GM18868 (cell line): ENCODE measurements at regions not wholly inside any gene's neighbourhood (a gene's known extent, or its start where the extent isn't known, plus 50 kb on each side); places are given as distances from the start of the nearest gene placed in this dataset.

Source experiments
- ATAC-seq: cut with Tn5 transposase; IDR thresholded peaks from one replicate; pipeline ENCODE4 v1.9.1; 2021; ENCODE audit warnings: mild to moderate bottlenecking, moderate library complexity; ENCODE audit not compliant: unreplicated experiment

GRCh38 chr12:3999904-4000303 is 126.7 kb upstream of the PARP11 start:
- no peak for ATAC-seq

GRCh38 chr12:3998968-3999792 is 126.0 kb upstream of the PARP11 start:
- ATAC-seq: no peak

- no peak for ATAC-seq
Observed at GRCh38 chr12:3998397-3998796, 125.2 kb upstream of the PARP11 start.

GRCh38 chr12:3996322-3996721 is 123.1 kb upstream of the PARP11 start:
- ATAC-seq: no peak

GRCh38 chr12:3995306-3995705 is 122.1 kb upstream of the PARP11 start:
- ATAC-seq: no peak

GRCh38 chr12:3994500-3994899 is 121.3 kb upstream of the PARP11 start:
- no peak for ATAC-seq

- ATAC-seq: no peak
Observed at GRCh38 chr12:3992945-3993344, 119.7 kb upstream of the PARP11 start.

GRCh38 chr12:3991798-3992580 is 118.8 kb upstream of the PARP11 start:
- ATAC-seq: no peak

GRCh38 chr12:3990501-3991280 is 117.5 kb upstream of the PARP11 start:
- no peak for ATAC-seq

GRCh38 chr12:3989218-3989550 is 116.0 kb upstream of the PARP11 start:
- ATAC-seq: no peak

GRCh38 chr12:3988519-3989217 is 115.5 kb upstream of the PARP11 start:
- peak; percentile 74 for ATAC-seq

- ATAC-seq: no peak
Observed at GRCh38 chr12:3987571-3987970, 114.4 kb upstream of the PARP11 start.

GRCh38 chr12:3980504-3981272 is 107.5 kb upstream of the PARP11 start:
- no peak for ATAC-seq

- ATAC-seq: no peak
Observed at GRCh38 chr12:3977621-3978020, 104.4 kb upstream of the PARP11 start.

GRCh38 chr12:3976351-3976938 is 103.2 kb upstream of the PARP11 start:
- ATAC-seq: no peak

GRCh38 chr12:3975652-3976051 is 102.5 kb upstream of the PARP11 start:
- no peak for ATAC-seq

- no peak for ATAC-seq
Observed at GRCh38 chr12:3974883-3975282, 101.7 kb upstream of the PARP11 start.

- no peak for ATAC-seq
Observed at GRCh38 chr12:3973973-3974644, 100.9 kb upstream of the PARP11 start.

GRCh38 chr12:3973269-3973884 is 100.2 kb upstream of the PARP11 start:
- no peak for ATAC-seq
